ENCODE measurements at regions not wholly inside any gene's neighbourhood (a gene's known extent, or its start where the extent isn't known, plus 50 kb on each side); places are given as distances from the start of the nearest gene placed in this dataset.
A peak's percentile ranks its signal among the peaks of the same experiment; 100 is the strongest.

- ATAC-seq (ENCODE audit: low FRiP score in 2 of 2) (no peak), DNase-seq (no peak)
- no peaks in the 10 kb centered on the region for H3K4me1 ChIP-seq
- H3K4me3 ChIP-seq, result no peak overlapping the region
- no peak for TF ChIP-seq POLR2AphosphoS5 (IDR thresholded peaks at IDR 0.05)
- TF ChIP-seq, protein P1, sequence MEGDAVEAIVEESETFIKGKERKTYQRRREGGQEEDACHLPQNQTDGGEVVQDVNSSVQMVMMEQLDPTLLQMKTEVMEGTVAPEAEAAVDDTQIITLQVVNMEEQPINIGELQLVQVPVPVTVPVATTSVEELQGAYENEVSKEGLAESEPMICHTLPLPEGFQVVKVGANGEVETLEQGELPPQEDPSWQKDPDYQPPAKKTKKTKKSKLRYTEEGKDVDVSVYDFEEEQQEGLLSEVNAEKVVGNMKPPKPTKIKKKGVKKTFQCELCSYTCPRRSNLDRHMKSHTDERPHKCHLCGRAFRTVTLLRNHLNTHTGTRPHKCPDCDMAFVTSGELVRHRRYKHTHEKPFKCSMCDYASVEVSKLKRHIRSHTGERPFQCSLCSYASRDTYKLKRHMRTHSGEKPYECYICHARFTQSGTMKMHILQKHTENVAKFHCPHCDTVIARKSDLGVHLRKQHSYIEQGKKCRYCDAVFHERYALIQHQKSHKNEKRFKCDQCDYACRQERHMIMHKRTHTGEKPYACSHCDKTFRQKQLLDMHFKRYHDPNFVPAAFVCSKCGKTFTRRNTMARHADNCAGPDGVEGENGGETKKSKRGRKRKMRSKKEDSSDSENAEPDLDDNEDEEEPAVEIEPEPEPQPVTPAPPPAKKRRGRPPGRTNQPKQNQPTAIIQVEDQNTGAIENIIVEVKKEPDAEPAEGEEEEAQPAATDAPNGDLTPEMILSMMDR (IDR thresholded peaks at IDR 0.05), result no peak
- no peak for TF ChIP-seq POLR2A (IDR thresholded peaks at IDR 0.05)
- no peak for TF ChIP-seq EP300 (IDR thresholded peaks at IDR 0.05)
- H3K9me3 ChIP-seq, result no peaks in the 10 kb centered on the region
- no peak overlapping the region for H3K27ac ChIP-seq
- H3K36me3 ChIP-seq, result no peaks in the 10 kb centered on the region
- 84 to 93% methylated on average over 6 to 10 of the region's 10 CpGs for WGBS, 2 donors
- H3K27me3 ChIP-seq, result no peaks in the 10 kb centered on the region
Observed at GRCh38 chr12:111227476-111228420, 141.1 kb downstream of the PHETA1 start.

DNA sequence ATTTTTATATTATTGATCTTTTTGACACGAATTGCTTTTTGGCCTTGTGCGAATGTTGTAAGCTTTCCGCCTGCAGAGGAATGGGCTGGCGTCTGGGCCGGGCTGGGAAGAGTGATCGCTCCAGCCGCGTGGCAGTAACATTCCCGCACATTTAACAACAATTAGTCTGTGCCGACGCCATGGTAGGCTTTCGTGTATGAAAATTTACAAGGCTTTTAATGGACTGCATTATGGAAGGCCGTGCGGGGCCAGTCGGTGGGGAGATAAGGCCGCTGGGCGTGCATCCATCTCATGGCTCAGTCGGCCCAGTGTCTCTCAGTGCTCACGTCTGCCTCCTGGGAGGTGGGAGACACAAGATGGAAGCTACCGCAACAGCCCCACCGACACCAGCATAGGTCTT, 142.2 kb downstream of the PHETA1 start:
- 86 to 87% methylated on average over 21 of the region's 21 CpGs for WGBS, 2 donors
- no peak for ATAC-seq (ENCODE audit: low FRiP score in 2 of 2)
- no peaks in the 10 kb centered on the region for H3K4me1 ChIP-seq
- no peak overlapping the region for H3K27ac ChIP-seq
- DNase-seq, result peak in 1 of 2 donors; percentile 52
- no peaks in the 10 kb centered on the region for H3K27me3 ChIP-seq
- no peaks in the 10 kb centered on the region for H3K9me3 ChIP-seq
- no peak overlapping the region for H3K4me3 ChIP-seq
- H3K36me3 ChIP-seq, result no peaks in the 10 kb centered on the region
- TF ChIP-seq, protein P1 (IDR thresholded peaks at IDR 0.05), result no peak
- TF ChIP-seq POLR2A (IDR thresholded peaks at IDR 0.05) (no peak), POLR2AphosphoS5 (IDR thresholded peaks at IDR 0.05) (no peak), EP300 (IDR thresholded peaks at IDR 0.05) (no peak)

DNA sequence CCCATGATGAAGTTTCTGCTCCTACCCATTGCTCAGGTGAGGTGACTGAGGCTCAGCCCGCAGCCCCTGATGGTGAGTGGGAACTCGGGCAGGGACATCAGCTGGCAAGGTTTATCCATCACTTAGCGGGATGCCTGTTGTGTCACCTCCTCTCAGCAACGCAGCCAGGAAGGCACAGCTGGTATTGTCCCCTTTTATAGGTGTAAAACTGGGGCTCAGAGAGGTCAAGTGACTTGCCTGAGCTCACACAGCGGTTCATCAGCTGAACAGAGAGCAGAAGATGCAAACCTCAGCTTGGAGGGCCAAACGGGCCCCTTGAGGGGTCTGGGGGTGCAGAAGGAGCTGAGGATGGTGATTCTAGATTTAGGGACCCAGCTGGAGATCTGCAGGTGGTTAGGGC, 143.6 kb downstream of the PHETA1 start:
- Histone ChIP-seq H3K27ac (no peak overlapping the region), H3K9me3 (no peaks in the 10 kb centered on the region), H3K4me1 (no peaks in the 10 kb centered on the region), H3K27me3 (no peaks in the 10 kb centered on the region), H3K36me3 (no peaks in the 10 kb centered on the region), H3K4me3 (no peak overlapping the region)
- TF ChIP-seq POLR2A (IDR thresholded peaks at IDR 0.05) (no peak), EP300 (IDR thresholded peaks at IDR 0.05) (no peak)
- ATAC-seq (ENCODE audit: low FRiP score in 2 of 2) (no peak), DNase-seq (no peak)
- 80 to 88% methylated on average over 4 to 6 of the region's 6 CpGs for WGBS, 2 donors

GRCh38 chr12:111224186-111225066, 144.5 kb downstream of the PHETA1 start:
- DNase-seq, result no peak
- no peak for ATAC-seq (ENCODE audit: low FRiP score in 2 of 2)
- no peak overlapping the region for H3K27ac ChIP-seq
- H3K36me3 ChIP-seq, result no peaks in the 10 kb centered on the region
- 36 to 37% methylated on average over 14 of the region's 14 CpGs for whole genome bisulfite sequencing, 2 donors
- H3K27me3 ChIP-seq, result no peaks in the 10 kb centered on the region
- H3K4me1 ChIP-seq, result no peaks in the 10 kb centered on the region
- no peaks in the 10 kb centered on the region for H3K9me3 ChIP-seq
- no peak overlapping the region for H3K4me3 ChIP-seq
- TF ChIP-seq, protein P1 (IDR thresholded peaks at IDR 0.05), result no peak
- TF ChIP-seq EP300 (IDR thresholded peaks at IDR 0.05), result no peak
- TF ChIP-seq POLR2AphosphoS5 (IDR thresholded peaks at IDR 0.05), result no peak
- TF ChIP-seq POLR2A (IDR thresholded peaks at IDR 0.05), result no peak

DNA sequence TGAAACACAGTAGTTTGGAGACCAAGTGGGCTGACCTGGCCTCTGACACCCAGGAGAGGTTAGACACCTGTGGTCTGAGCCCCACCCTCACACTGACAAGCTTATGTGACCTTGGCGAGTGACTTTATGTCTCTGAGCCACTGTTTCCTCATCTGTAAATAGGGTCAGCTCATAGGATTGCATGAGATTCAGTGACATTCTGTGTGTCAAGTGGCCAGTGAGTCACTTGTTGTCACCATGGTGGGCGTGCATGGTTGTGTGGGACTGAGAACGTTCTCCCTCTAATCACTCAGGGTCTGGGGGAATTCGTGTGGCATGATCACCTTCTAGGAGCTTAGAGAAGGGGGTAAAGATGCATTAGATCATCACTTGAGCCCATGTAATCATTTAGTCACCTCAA, 146.4 kb downstream of the PHETA1 start:
- Histone ChIP-seq H3K36me3 (no peaks in the 10 kb centered on the region), H3K4me1 (no peaks in the 10 kb centered on the region), H3K9me3 (no peaks in the 10 kb centered on the region), H3K27me3 (no peaks in the 10 kb centered on the region), H3K4me3 (no peak overlapping the region), H3K27ac (no peak overlapping the region)
- ATAC-seq (ENCODE audit: low FRiP score in 2 of 2), result no peak
- no peak for DNase-seq
- TF ChIP-seq EP300 (IDR thresholded peaks at IDR 0.05) (no peak), POLR2AphosphoS5 (IDR thresholded peaks at IDR 0.05) (no peak), POLR2A (IDR thresholded peaks at IDR 0.05) (no peak)
- 67 to 71% methylated on average over 4 of the region's 4 CpGs for WGBS, 2 donors
